Fibroblast of gingiva (primary cell): ENCODE measurements at regions not wholly inside any gene's neighbourhood (a gene's known extent, or its start where the extent isn't known, plus 50 kb on each side); places are given as distances from the start of the nearest gene placed in this dataset.
"Not testable (repeated sequence)": the region's sequence is repeated elsewhere in the genome, so short reads cannot be mapped to it uniquely, and the experiment has no call there.

Experiments
- DNase-seq: peaks from one replicate; pipeline ENCODE4 v3.0.0-alpha.2; 2011; ENCODE audit warnings: low read depth

GRCh38 chr2:47295131-47295980, 73.8 kb upstream of the EPCAM start:
- DNase-seq = no peak

DNA sequence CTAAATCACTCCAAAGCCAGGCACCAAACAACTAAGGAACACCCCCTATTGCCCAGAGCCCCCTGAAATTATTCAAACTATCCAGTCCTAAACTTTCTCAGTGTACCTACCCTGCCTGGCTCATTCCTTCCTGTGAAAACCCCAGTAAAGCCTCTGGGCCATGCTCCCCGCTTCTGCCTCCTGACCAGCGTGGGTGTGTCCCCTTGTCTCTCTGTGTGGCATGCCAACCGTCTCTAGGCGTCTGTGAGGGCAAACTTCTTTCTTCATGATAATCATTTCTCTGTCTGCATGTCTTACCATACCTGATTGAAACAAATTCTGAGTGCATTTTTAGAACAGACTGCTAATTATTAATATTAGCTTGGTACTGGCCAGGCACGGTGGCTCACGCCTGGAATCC, 75.1 kb upstream of the EPCAM start:
- no peak for DNase-seq

DNA sequence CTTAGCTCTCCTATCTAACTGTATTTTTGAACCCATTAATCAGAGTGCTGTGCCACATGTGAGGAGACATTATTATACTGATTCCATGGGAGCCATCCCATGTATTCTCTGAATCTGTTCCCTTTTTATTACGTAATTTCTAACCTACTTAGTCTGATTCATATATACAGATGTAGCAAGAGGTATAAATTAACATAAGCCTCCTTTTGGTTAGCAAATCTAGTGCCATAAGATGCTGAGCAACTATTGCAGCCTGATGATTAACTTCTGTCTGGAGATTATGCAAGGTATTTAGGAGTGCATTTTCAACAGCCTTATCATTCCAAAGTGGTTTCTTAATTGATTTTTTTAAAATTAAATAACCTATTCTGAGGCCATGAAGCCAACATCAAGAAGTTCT, 80.2 kb upstream of the EPCAM start:
- peak; percentile 82 for DNase-seq

GRCh38 chr2:47283659-47284058, 85.5 kb upstream of the EPCAM start:
- no peak for DNase-seq

GRCh38 chr2:47282621-47283272, 86.4 kb upstream of the EPCAM start:
- DNase-seq = no peak

DNA sequence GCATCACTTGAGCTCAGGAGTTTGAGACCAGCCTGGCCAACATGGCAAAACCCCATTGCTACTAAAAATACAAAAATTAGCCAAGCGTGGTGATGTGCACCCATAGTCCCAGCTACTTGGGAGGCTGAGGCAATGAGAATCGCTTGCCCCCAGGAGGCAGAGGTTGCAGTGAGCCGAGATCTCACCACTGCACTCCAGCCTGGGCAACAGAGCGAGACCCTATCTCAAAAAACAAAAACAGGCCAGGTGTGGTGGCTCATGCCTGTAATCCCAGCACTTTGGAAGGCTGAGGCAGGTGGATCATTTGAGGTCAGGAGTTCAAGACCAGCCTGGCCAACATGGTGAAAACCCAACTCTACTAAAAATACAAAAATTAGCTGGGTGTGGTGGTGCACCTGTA, 89.6 kb upstream of the EPCAM start:
- DNase-seq = not testable (repeated sequence)

DNA sequence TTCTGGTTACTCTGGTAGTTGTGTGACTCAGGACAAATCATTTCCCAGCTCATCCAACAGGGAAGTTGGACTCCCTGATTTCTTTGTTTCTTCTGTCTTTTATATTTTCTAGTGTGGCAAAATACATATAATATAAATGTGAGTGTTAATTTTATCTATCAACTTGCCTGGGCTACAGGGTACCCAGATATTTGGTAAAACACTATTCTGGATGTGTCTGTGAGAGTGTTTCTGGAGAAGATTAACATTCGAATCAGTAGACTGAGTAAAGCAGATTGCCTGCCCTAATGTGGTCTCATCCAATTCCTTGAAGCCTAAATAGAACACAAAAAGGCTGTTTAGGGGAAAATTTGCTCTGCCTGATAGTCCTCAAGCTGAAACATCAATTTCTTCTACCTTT, 91.1 kb upstream of the EPCAM start:
- DNase-seq = no peak

DNA sequence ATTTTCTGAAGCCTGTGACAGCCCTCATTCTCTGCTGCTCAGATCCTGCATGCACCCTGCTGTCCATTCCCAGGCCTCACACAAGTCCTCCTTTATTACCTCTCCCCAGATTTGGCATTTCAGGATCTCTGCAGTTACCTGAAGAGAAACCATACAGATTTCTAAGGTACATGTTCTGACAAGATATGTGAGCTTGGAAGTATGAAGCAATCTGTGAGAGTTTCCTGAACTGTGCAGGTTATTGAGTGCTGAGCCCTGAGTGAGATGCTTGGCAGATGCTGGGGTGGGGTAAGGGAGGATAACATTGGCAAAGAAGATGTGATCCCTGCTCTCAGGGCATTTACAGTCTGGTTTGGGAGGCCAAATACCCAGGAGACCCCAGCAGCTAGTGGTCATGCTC, 91.9 kb upstream of the EPCAM start:
- no peak for DNase-seq

GRCh38 chr2:47276061-47276460, 93.0 kb upstream of the EPCAM start:
- no peak for DNase-seq

GRCh38 chr2:47274054-47274782, 94.9 kb upstream of the EPCAM start:
- DNase-seq = peak; percentile 37

DNA sequence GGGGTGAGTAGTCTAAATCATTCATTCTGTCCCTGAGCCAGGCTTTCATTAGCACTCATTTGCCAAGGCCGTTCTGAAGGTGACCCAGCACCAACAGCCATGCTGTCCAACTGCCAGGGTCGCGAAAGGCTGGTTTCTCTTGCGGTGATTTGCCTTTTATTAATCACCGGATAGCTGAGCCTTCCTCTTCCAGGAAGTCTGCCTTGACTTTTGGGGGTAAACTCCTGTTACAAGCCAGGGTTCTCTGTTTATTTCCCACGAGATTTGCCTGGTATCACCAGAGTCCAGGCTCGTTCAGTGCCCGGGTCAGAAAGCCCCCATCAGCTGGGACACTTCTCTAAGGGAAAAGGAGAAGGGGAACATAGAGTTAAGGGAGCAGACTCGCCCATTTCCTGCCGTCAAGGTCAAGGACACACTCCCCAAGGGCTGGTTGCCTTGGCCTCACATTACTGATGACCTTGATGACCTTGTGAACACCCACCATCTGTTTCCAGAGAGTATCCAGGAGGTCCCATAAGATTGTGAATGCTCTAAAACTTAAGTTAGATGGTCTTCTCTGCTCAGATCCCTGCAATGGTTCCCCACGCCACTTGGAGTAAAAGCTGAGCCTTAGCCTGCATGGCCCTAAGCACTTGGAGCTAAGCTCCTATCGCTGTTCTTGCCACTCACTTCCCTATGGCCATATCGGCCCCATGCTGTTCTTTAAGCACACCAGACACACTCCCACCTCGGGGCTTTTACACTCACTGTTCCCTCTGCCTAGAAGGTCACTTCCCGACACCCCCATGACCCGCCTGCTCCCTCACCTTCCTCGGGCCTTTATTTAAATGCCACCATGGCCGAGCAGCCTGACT, 96.0 kb upstream of the EPCAM start:
- DNase-seq = no peak

- DNase-seq = peak; percentile 55
Measured at GRCh38 chr2:47272031-47272864, 95.9 kb upstream of the CALM2 start.

GRCh38 chr2:47271054-47272000, 95.0 kb upstream of the CALM2 start:
- DNase-seq = no peak

GRCh38 chr2:47270421-47270820, 94.1 kb upstream of the CALM2 start:
- DNase-seq = no peak

GRCh38 chr2:47269316-47270232, 93.3 kb upstream of the CALM2 start:
- peak; percentile 86 for DNase-seq

DNA sequence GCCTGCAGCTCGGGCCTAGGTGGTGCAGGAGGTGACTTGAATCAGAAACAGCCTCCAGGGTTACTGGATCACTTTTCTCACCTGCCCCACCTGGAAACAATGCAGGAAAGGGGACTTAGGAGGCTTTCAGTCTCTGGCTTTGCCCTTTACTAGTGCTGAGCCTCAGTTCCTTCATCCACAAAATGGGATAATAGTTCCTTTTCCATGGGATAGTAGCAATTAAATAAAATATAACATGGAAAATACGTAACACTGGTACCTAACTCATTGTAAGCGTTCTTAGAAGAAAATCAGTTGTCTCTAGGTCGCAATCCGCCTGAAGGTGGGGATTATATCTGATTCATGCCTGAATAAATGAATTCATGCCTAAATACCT, 91.4 kb upstream of the CALM2 start:
- DNase-seq = no peak

- DNase-seq = no peak
Measured at GRCh38 chr2:47266939-47267710, 90.8 kb upstream of the CALM2 start.

GRCh38 chr2:47265751-47266231, 89.5 kb upstream of the CALM2 start:
- DNase-seq = no peak
